Stomach (tissue), 8 donors: ENCODE measurements at regions not wholly inside any gene's neighbourhood (a gene's known extent, or its start where the extent isn't known, plus 50 kb on each side); places are given as distances from the start of the nearest gene placed in this dataset.

Experiments
- DNase-seq, 2 donors: peaks; one replicate each; pipeline versions ENCODE4 v3.0.0 to v3.0.0-alpha.2; 2013 to 2019
- H3K27ac ChIP-seq, 5 donors: fragments of 200-600 bp in 4 of 5; sonication (generic) in 4 of 5; one replicate each; pipeline ENCODE4 v1.5.1; 2013 to 2019; ENCODE audit warnings: mild to moderate bottlenecking in 1 of 5, moderate library complexity in 1 of 5
- H3K27me3 ChIP-seq, 3 donors: fragments of 200-600 bp; sonication (generic); one replicate each; pipeline ENCODE4 v1.5.1; 2017 to 2019; ENCODE audit warnings: mixed run types in 1 of 3
- H3K36me3 ChIP-seq, 4 donors: fragments of 200-600 bp; sonication (generic); 1 replicate in 3 of 4; 2 replicates in 1 of 4; pipeline ENCODE4 v1.5.1; 2016 to 2019
- H3K4me1 ChIP-seq, 4 donors: fragments of 200-600 bp; sonication (generic); one replicate each; pipeline ENCODE4 v1.5.1; 2016 to 2019
- H3K4me3 ChIP-seq, 4 donors: fragments of 200-600 bp; sonication (generic) in 3 of 4; one replicate each; pipeline ENCODE4 v1.5.1; 2016 to 2019; ENCODE audit warnings: mild to moderate bottlenecking in 1 of 4
- H3K9me3 ChIP-seq, 4 donors: fragments of 200-600 bp; sonication (generic); one replicate each; pipeline ENCODE4 v1.5.1; 2016 to 2019
- CTCF ChIP-seq, 7 experiments: fragments of 450-650 bp in 4 of 7; fragments of 200-600 bp in 3 of 7; sonication (generic) in 3 of 7; IDR thresholded peaks; one replicate each; pipeline ENCODE4 v1.5.1; 2016 to 2019; ENCODE audit warnings: antibody characterized with exemption in 7 of 7, control low read depth in 2 of 7, mild to moderate bottlenecking in 1 of 7
- EP300 ChIP-seq: sonication (generic); formaldehyde crosslinking; IDR thresholded peaks from one replicate; pipeline ENCODE4 v1.6.1; 2017; ENCODE audit warnings: antibody characterized with exemption
- POLR2A ChIP-seq, 4 donors: fragments of 450-650 bp; IDR thresholded peaks; one replicate each; pipeline ENCODE4 v1.6.1; 2016; ENCODE audit warnings: antibody characterized with exemption in 4 of 4, control low read depth in 2 of 4, mild to moderate bottlenecking in 1 of 4, moderate library complexity in 1 of 4
- POLR2AphosphoS5 ChIP-seq, 3 donors: sonication (generic); formaldehyde crosslinking; IDR thresholded peaks; one replicate each; pipeline ENCODE4 v1.6.1; 2016; ENCODE audit warnings: antibody characterized with exemption in 3 of 3
- WGBS, 5 donors: extraction: QIAGEN DNeasy Blood & Tissue Kit in 3 of 5; methylation state at CpG; one replicate each; pipeline versions ENCODE4 v1.1.5 to v1.1.7; 2013 to 2018; 5-methylcytosine and 5-hydroxymethylcytosine counted together
- intact Hi-C: fragments of 100-400 bp; cut with DNase I; formaldehyde crosslinking; loops from one replicate; pipeline ENCODE4 v1.15.1; 2023; ENCODE audit warnings: low total_unique reads
- donor health status: healthy with polysubstance abuse.
- donor health status: Bipolar disorder and iron deficiency.
- donor health status: healthy.

- Histone ChIP-seq H3K9me3 (no peaks in the 10 kb centered on the region), H3K4me3 (no peak overlapping the region), H3K27me3 (no peaks in the 10 kb centered on the region), H3K36me3 (no peaks in the 10 kb centered on the region), H3K4me1 (no peaks in the 10 kb centered on the region), H3K27ac (no peak overlapping the region)
- 55 to 68% (median 59%) methylated on average over 2 of the region's 2 CpGs for WGBS, 5 donors
- intact Hi-C loops, result loop anchor here (10.0 kb wide), 1 partner anchor 1124 kb away; no protein-coding TSS in a partner anchor
- peak in 1 of 2 donors; percentile 52 for DNase-seq
- no peak for TF ChIP-seq POLR2A (IDR thresholded peaks at IDR 0.05)
- TF ChIP-seq POLR2AphosphoS5 (IDR thresholded peaks at IDR 0.05), result no peak
- no peak for TF ChIP-seq CTCF (IDR thresholded peaks at IDR 0.05)
- TF ChIP-seq EP300, result no peak
These were observed 434.1 kb downstream of the RFPL4B start for GRCh38 chr6:112781241-112781640.

DNA sequence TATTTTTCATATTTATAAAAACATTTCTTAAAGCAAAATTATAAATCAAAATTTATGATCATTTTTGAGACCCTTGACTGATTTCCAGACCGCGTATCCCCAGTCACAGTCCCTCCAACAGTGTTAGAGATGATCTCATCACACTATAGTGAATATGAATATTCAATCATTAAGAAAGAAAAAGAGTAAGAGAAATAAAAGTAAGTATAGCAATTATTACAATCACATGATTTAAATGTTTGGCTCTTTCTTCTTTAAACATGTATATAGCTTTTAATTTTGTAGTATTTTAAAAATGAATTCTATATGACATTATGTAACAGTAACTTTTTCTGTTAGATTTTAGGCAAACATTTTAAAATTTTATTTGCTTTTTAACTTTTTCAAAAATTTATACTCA is 438.3 kb downstream of the RFPL4B start:
- Histone ChIP-seq H3K4me1 (no peaks in the 10 kb centered on the region), H3K36me3 (no peaks in the 10 kb centered on the region), H3K4me3 (no peak overlapping the region), H3K27ac (no peak overlapping the region), H3K27me3 (no peaks in the 10 kb centered on the region), H3K9me3 (no peaks in the 10 kb centered on the region)
- intact Hi-C loops, result loop anchor here (10.0 kb wide), 1 partner anchor 1119 kb away; no protein-coding TSS in a partner anchor
- TF ChIP-seq CTCF (IDR thresholded peaks at IDR 0.05), result no peak
- no peak for DNase-seq
- WGBS, 5 donors, result 91 to 98% (median 96%) methylated on average over 2 of the region's 2 CpGs

GRCh38 chr6:112786801-112787200 is 439.7 kb downstream of the RFPL4B start:
- Histone ChIP-seq H3K27ac (no peak overlapping the region), H3K4me1 (no peaks in the 10 kb centered on the region), H3K9me3 (no peaks in the 10 kb centered on the region), H3K36me3 (no peaks in the 10 kb centered on the region), H3K4me3 (no peak overlapping the region), H3K27me3 (no peaks in the 10 kb centered on the region)
- intact Hi-C loops, result loop anchor here (10.0 kb wide), 1 partner anchor 1118 kb away; no protein-coding TSS in a partner anchor
- WGBS, 5 donors, result 77 to 86% (median 82%) methylated on average over 2 of the region's 2 CpGs
- DNase-seq, result no peak
- TF ChIP-seq POLR2A (IDR thresholded peaks at IDR 0.05), result no peak
- no peak for TF ChIP-seq CTCF (IDR thresholded peaks at IDR 0.05)
- TF ChIP-seq EP300, result no peak
- no peak for TF ChIP-seq POLR2AphosphoS5 (IDR thresholded peaks at IDR 0.05)

DNA sequence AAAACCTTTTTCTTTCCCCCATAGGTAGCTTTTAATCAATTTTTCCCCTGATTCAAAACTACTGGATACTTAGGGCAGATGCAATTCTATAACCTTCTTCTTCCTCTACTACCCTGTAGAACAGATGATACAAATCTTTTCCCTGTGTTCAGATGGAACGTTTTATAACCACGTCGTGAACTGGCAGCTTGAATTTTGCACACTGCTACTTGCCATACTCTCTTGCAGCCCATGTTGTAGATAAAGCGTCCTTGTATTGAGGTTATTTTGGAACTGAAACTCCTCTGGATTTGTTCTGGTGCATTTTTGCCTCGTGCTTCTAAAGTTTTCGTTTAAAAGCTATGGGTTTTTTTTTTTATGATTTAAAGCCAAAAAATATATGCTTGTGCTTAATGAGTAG is 440.2 kb downstream of the RFPL4B start:
- Histone ChIP-seq H3K27ac (no peak overlapping the region), H3K9me3 (no peaks in the 10 kb centered on the region), H3K36me3 (no peaks in the 10 kb centered on the region), H3K4me1 (no peaks in the 10 kb centered on the region), H3K27me3 (no peaks in the 10 kb centered on the region), H3K4me3 (no peak overlapping the region)
- no peak for DNase-seq
- 84 to 88% (median 86%) methylated on average over 6 of the region's 6 CpGs for WGBS, 5 donors
- intact Hi-C loops, result loop anchor here (10.0 kb wide), 1 partner anchor 1117 kb away; no protein-coding TSS in a partner anchor
- no peak for TF ChIP-seq CTCF (IDR thresholded peaks at IDR 0.05)
